Endothelial cell of umbilical vein (primary cell): ENCODE measurements at regions not wholly inside any gene's neighbourhood (a gene's known extent, or its start where the extent isn't known, plus 50 kb on each side); places are given as distances from the start of the nearest gene placed in this dataset.

Experiments
- BruUV-seq: library from RNA; stranded (reverse); fragments of 400-500 nt; replicated peaks from 2 replicates; lab custom pipeline; 2021; lab: Mats Ljungman, UMichigan
- CTCF ChIA-PET: fragments of 300-600, 350-600 bp; sonication (Branson Sonifier 250); formaldehyde crosslinking; loops from one replicate; lab custom pipeline; 2021; ENCODE audit warnings: antibody characterized with exemption, inconsistent platforms; lab: Charles Lee
- POLR2A ChIA-PET: fragments of 300-600, 350-600 bp; sonication (Branson Sonifier 250); formaldehyde crosslinking; loops from one replicate; lab custom pipeline; 2021; ENCODE audit warnings: antibody characterized with exemption, inconsistent platforms; lab: Charles Lee
- DNase-seq: peaks from one replicate; pipeline ENCODE4 v3.0.0-alpha.2; 2011; ENCODE audit warnings: low read depth, low spot score
- FAIRE-seq: peaks from 2 replicates; lab custom pipeline; 2011; peaks lifted over from hg19 to GRCh38; lab: Jason Lieb, UNC
- H2AFZ ChIP-seq: 2 replicates; pipeline ENCODE4 v1.6.0; 2012; ENCODE audit warnings: low read depth, low read length, control low read depth, inconsistent platforms
- H3K27ac ChIP-seq: 2 replicates; pipeline ENCODE4 v1.5.1; 2011; ENCODE audit warnings: low read depth, mild to moderate bottlenecking, control low read depth, low read length, moderate library complexity; ENCODE audit not compliant: insufficient read depth
- H3K27me3 ChIP-seq, 2 experiments: 2 replicates each; pipeline versions ENCODE4 v1.6.0 to v1.6.1; 2011; ENCODE audit warnings: low read length in 2 of 2, mixed read lengths in 1 of 2; ENCODE audit not compliant: control insufficient read depth in 2 of 2, insufficient read depth in 2 of 2
- H3K36me3 ChIP-seq, 2 experiments: 2 replicates in 1 of 2; 3 replicates in 1 of 2; pipeline ENCODE4 v1.5.1; 2011; ENCODE audit warnings: low read length in 2 of 2, mild to moderate bottlenecking in 1 of 2, moderate library complexity in 1 of 2; ENCODE audit not compliant: control insufficient read depth in 2 of 2, insufficient read depth in 2 of 2; ENCODE audit errors: extremely low read depth in 1 of 2
- H3K4me1 ChIP-seq: 3 replicates; pipeline ENCODE4 v1.5.1; 2011; ENCODE audit warnings: mild to moderate bottlenecking, low read length; ENCODE audit not compliant: control insufficient read depth, insufficient read depth; ENCODE audit errors: extremely low read depth
- H3K4me2 ChIP-seq: 2 replicates; pipeline ENCODE4 v1.6.1; 2011; ENCODE audit warnings: low read length, control low read depth, mixed read lengths; ENCODE audit not compliant: insufficient read depth
- H3K4me3 ChIP-seq, 3 experiments: fragments of 200-600 bp in 1 of 3; sonication (generic), shearing (Covaris generic) in 1 of 3; replicated peaks in 1 of 3; 2 replicates each; pipeline ENCODE4 v1.5.1; 2011 to 2016; ENCODE audit warnings: control low read depth in 3 of 3, low read length in 3 of 3, mild to moderate bottlenecking in 2 of 3, inconsistent platforms in 1 of 3, low read depth in 1 of 3, moderate library complexity in 1 of 3; ENCODE audit not compliant: insufficient read depth in 1 of 3
- H3K79me2 ChIP-seq: 2 replicates; pipeline ENCODE4 v1.6.0; 2012; ENCODE audit warnings: low read length, inconsistent platforms; ENCODE audit not compliant: control insufficient read depth, insufficient read depth
- H3K9ac ChIP-seq: replicated peaks from 2 replicates; pipeline ENCODE3; 2011; ENCODE audit warnings: low read length, control low read depth; ENCODE audit not compliant: insufficient read depth; ENCODE audit errors: extremely low read depth
- H3K9me1 ChIP-seq: replicated peaks from 3 replicates; pipeline ENCODE4 v1.6.0; 2011; ENCODE audit warnings: mild to moderate bottlenecking, low read length; ENCODE audit not compliant: control insufficient read depth, insufficient read depth; ENCODE audit errors: extremely low read depth
- H3K9me3 ChIP-seq: replicated peaks from 2 replicates; pipeline ENCODE4 v1.5.1; 2012; ENCODE audit warnings: low read length, inconsistent platforms; ENCODE audit not compliant: control insufficient read depth, insufficient read depth
- H4K20me1 ChIP-seq: replicated peaks from 2 replicates; pipeline ENCODE3; 2011; ENCODE audit warnings: mild to moderate bottlenecking, low read length; ENCODE audit not compliant: control insufficient read depth, insufficient read depth; ENCODE audit errors: extremely low read depth
- EZH2 ChIP-seq: IDR thresholded peaks from 2 replicates; pipeline ENCODE4 v1.6.1; 2012; ENCODE audit warnings: borderline replicate concordance, low read depth, mild to moderate bottlenecking, moderate library complexity, low read length, inconsistent platforms; ENCODE audit not compliant: severe bottlenecking
- FOS ChIP-seq: IDR thresholded peaks from 2 replicates; pipeline ENCODE4 v1.6.1; 2011; ENCODE audit warnings: mild to moderate bottlenecking, low read length, moderate library complexity, borderline replicate concordance; ENCODE audit not compliant: insufficient read depth
- GATA2 ChIP-seq: IDR thresholded peaks from 2 replicates; pipeline ENCODE4 v1.7.0; 2011; ENCODE audit warnings: low read depth, mild to moderate bottlenecking, moderate library complexity, mixed read lengths, low read length; ENCODE audit not compliant: insufficient read length, insufficient read depth
- JUN ChIP-seq: IDR thresholded peaks from 2 replicates; pipeline ENCODE4 v1.6.1; 2011; ENCODE audit warnings: borderline replicate concordance, low read depth; ENCODE audit not compliant: insufficient read length, insufficient read depth
- MYC ChIP-seq: IDR thresholded peaks from one replicate; pipeline ENCODE4 v1.6.1; 2011; ENCODE audit warnings: mild to moderate bottlenecking, low read depth, low read length
- POLR2A ChIP-seq: IDR thresholded peaks from 2 replicates; pipeline ENCODE4 v1.6.1; 2012; ENCODE audit warnings: low read depth, mild to moderate bottlenecking, control low read depth, low read length
- POLR2AphosphoS5 ChIP-seq: IDR thresholded peaks from 2 replicates; pipeline ENCODE4 v1.6.1; 2012; ENCODE audit warnings: low read depth, mild to moderate bottlenecking, control low read depth, low read length, moderate library complexity; ENCODE audit not compliant: insufficient read depth
- dilution Hi-C: fragments of 300-500 bp; cut with MboI; formaldehyde crosslinking; loops from one replicate; pipeline ENCODE4 v1.15.0; 2019; ENCODE audit warnings: low sequenced_read_pairs; ENCODE audit not compliant: extremely low pct_ligation_motif_present
- intact Hi-C: fragments of 100-400 bp; cut with micrococcal nuclease; formaldehyde crosslinking; loops from one replicate; pipeline ENCODE4 v1.10.0; 2022
- TF ChIP-seq, protein P1 (sequence below), 2 donors: IDR thresholded peaks; 1 replicate in 1 of 2; 2 replicates in 1 of 2; pipeline ENCODE4 v1.5.1; 2011; ENCODE audit warnings: low read length in 2 of 2, mild to moderate bottlenecking in 2 of 2, moderate library complexity in 2 of 2, control low read depth in 1 of 2, inconsistent platforms in 1 of 2, low read depth in 1 of 2; ENCODE audit not compliant: insufficient read depth in 1 of 2; ENCODE audit errors: extremely low read depth in 1 of 2
- TF ChIP-seq, protein P2 (sequence below): IDR thresholded peaks from 2 replicates; pipeline ENCODE4 v1.6.1; 2011; ENCODE audit not compliant: insufficient read depth, insufficient read length

DNA sequence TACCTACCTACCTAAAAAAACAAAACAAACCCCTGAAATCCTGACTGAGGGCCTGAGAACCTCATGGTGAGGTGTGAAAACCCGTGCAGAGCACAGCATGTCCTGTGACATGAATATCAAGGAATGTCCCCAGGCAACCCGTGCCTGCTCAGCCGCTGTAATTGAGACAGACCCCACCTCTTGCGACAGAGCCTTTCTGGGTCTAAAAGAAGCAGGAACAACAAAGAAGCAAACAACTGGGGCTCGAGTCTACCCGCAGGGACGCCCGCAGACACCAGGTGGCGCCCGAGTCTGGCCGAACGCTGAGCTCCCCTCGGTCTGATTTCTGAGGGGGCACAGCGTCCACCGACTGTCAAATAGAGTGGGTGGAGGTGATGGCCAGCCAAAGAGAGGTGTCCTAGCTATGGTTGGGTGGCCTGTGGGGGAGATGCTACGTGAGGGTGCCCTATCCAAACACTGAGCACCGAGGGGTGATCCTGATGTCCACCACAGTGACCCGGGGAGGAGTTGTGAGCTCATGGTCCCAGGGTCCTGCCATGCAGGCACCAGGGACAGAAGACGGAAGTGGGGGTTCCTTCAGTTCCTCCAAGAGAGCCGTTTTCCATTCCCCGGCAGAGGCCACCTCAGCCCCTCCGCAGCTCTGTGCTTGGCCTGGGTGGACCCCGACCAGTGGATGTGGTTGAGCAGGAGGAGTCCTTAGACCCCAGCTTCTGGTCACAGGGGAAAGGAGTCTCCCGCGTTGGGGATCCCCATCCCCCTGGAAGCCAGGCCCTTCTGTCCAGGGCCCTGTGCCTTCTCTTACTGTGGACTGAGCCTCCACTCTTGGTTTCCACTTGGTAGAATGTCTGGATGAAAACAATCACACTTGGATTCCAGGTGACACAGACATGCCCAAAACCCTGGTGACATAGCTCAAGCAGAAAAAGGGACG, 268.2 kb downstream of the CDC5L start:
- DNase-seq, result peak; percentile 52
- no peaks in the 10 kb centered on the region for H4K20me1 ChIP-seq
- no TSS peak for BruUV-seq
- H3K27me3 ChIP-seq, result peaks cover 11 to 23% of the 10 kb centered on the region in 2 experiments
- intact Hi-C loops (loop anchor here (1.0 to 10.0 kb wide), 6 partner anchors 181 to 1267 kb away; no protein-coding TSS in a partner anchor), dilution Hi-C loops (no loop called here)
- TF ChIP-seq POLR2AphosphoS5 (no peak), EZH2 (peak; percentile 45), MYC (no peak), JUN (no peak), FOS (no peak), GATA2 (no peak), POLR2A (no peak)
- TF ChIP-seq, protein P1, sequence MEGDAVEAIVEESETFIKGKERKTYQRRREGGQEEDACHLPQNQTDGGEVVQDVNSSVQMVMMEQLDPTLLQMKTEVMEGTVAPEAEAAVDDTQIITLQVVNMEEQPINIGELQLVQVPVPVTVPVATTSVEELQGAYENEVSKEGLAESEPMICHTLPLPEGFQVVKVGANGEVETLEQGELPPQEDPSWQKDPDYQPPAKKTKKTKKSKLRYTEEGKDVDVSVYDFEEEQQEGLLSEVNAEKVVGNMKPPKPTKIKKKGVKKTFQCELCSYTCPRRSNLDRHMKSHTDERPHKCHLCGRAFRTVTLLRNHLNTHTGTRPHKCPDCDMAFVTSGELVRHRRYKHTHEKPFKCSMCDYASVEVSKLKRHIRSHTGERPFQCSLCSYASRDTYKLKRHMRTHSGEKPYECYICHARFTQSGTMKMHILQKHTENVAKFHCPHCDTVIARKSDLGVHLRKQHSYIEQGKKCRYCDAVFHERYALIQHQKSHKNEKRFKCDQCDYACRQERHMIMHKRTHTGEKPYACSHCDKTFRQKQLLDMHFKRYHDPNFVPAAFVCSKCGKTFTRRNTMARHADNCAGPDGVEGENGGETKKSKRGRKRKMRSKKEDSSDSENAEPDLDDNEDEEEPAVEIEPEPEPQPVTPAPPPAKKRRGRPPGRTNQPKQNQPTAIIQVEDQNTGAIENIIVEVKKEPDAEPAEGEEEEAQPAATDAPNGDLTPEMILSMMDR (IDR thresholded peaks at IDR 0.05; ENCODE audit: extremely low read depth in 1 of 2, insufficient read depth in 1 of 2, low read depth in 1 of 2, low read length in 2 of 2), result peak; percentile 88 to 98
- TF ChIP-seq, protein P2, sequence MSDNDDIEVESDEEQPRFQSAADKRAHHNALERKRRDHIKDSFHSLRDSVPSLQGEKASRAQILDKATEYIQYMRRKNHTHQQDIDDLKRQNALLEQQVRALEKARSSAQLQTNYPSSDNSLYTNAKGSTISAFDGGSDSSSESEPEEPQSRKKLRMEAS, result no peak
- POLR2A ChIA-PET, result interaction anchor here (0.6 kb wide), 1 partner anchor 227 kb away, joined by 3 read pairs; no protein-coding TSS in a partner anchor
- H2AFZ ChIP-seq, result no peak overlapping the region
- no peaks in the 10 kb centered on the region for H3K9me1 ChIP-seq
- no peaks in the 10 kb centered on the region for H3K4me1 ChIP-seq
- no peaks in the 10 kb centered on the region for H3K79me2 ChIP-seq
- peak; percentile 57 for FAIRE-seq
- H3K4me3 ChIP-seq, result no peak overlapping the region
- H3K4me2 ChIP-seq, result no peak overlapping the region
- CTCF ChIA-PET, result interaction anchor here (0.5 to 7.9 kb wide), 80 partner anchors 8 to 1755 kb away, joined by 3 to 302 read pairs (median 4); partner anchors contain the start of gene SUPT3H
- H3K27ac ChIP-seq, result no peak overlapping the region
- H3K9me3 ChIP-seq, result no peaks in the 10 kb centered on the region
- H3K36me3 ChIP-seq, result no peaks in the 10 kb centered on the region
- no peak overlapping the region for H3K9ac ChIP-seq
